GM19043 (cell line): ENCODE measurements at regions not wholly inside any gene's neighbourhood (a gene's known extent, or its start where the extent isn't known, plus 50 kb on each side); places are given as distances from the start of the nearest gene placed in this dataset.
"Not testable (repeated sequence)": the region's sequence is repeated elsewhere in the genome, so short reads cannot be mapped to it uniquely, and the experiment has no call there.

Source experiments
- ATAC-seq: cut with Tn5 transposase; IDR thresholded peaks from one replicate; pipeline ENCODE4 v1.9.1; 2021; ENCODE audit warnings: low read depth; ENCODE audit not compliant: unreplicated experiment

- ATAC-seq = no peak
Observed at GRCh38 chr3:98701071-98701675, 62.0 kb upstream of the ST3GAL6 start.

- no peak for ATAC-seq
Observed at GRCh38 chr3:98702166-98702565, 61.0 kb upstream of the ST3GAL6 start.

- ATAC-seq = no peak
Observed at GRCh38 chr3:98705212-98705611, 57.9 kb upstream of the ST3GAL6 start.

GRCh38 chr3:98705694-98706093 is 57.4 kb upstream of the ST3GAL6 start:
- ATAC-seq = no peak

GRCh38 chr3:98708681-98709080 is 54.5 kb upstream of the ST3GAL6 start:
- ATAC-seq = not testable (repeated sequence)

GRCh38 chr3:98709441-98709840 is 53.7 kb upstream of the ST3GAL6 start:
- ATAC-seq = no peak

GRCh38 chr3:98710067-98710659 is 53.0 kb upstream of the ST3GAL6 start:
- ATAC-seq = no peak

- ATAC-seq = no peak
Observed at GRCh38 chr3:98711426-98711825, 51.7 kb upstream of the ST3GAL6 start.

GRCh38 chr3:98712726-98713125 is 50.4 kb upstream of the ST3GAL6 start:
- ATAC-seq = no peak

- ATAC-seq = not testable (repeated sequence)
Observed at GRCh38 chr3:98713332-98713731, 49.8 kb upstream of the ST3GAL6 start.
